Stomach (tissue), 4 donors: ENCODE measurements at regions not wholly inside any gene's neighbourhood (a gene's known extent, or its start where the extent isn't known, plus 50 kb on each side); places are given as distances from the start of the nearest gene placed in this dataset.

Source experiments
- EP300 ChIP-seq: sonication (generic); formaldehyde crosslinking; IDR thresholded peaks from one replicate; pipeline ENCODE4 v1.6.1; 2017; ENCODE audit warnings: antibody characterized with exemption
- POLR2A ChIP-seq, 4 donors: fragments of 450-650 bp; IDR thresholded peaks; one replicate each; pipeline ENCODE4 v1.6.1; 2016; ENCODE audit warnings: antibody characterized with exemption in 4 of 4, control low read depth in 2 of 4, mild to moderate bottlenecking in 1 of 4, moderate library complexity in 1 of 4
- POLR2AphosphoS5 ChIP-seq, 3 donors: sonication (generic); formaldehyde crosslinking; IDR thresholded peaks; one replicate each; pipeline ENCODE4 v1.6.1; 2016; ENCODE audit warnings: antibody characterized with exemption in 3 of 3
- TF ChIP-seq, protein P1 (sequence below), 7 experiments: fragments of 450-650 bp in 4 of 7; fragments of 200-600 bp in 3 of 7; sonication (generic) in 3 of 7; IDR thresholded peaks; one replicate each; pipeline ENCODE4 v1.5.1; 2016 to 2019; ENCODE audit warnings: antibody characterized with exemption in 7 of 7, control low read depth in 2 of 7, mild to moderate bottlenecking in 1 of 7

DNA sequence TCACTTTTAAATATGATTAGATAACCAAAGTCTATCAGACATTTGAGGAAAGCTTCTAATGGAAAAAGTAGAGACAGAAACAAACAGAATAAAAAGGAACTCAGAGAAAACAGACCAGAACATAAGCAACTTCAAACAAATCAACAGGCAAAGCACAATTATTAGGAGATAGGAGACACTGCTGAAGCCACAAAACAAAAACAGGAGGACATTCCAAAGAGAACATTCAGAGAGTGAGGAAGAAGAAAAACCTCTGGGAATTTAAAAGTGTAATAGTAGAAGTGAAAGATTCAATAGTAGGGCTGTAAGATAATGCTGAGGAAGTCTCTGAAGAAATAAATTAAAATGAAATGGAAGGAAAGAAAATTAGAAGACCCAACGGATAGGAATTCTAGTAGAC, 83.2 kb upstream of the TBCA start:
- TF ChIP-seq, protein P1, sequence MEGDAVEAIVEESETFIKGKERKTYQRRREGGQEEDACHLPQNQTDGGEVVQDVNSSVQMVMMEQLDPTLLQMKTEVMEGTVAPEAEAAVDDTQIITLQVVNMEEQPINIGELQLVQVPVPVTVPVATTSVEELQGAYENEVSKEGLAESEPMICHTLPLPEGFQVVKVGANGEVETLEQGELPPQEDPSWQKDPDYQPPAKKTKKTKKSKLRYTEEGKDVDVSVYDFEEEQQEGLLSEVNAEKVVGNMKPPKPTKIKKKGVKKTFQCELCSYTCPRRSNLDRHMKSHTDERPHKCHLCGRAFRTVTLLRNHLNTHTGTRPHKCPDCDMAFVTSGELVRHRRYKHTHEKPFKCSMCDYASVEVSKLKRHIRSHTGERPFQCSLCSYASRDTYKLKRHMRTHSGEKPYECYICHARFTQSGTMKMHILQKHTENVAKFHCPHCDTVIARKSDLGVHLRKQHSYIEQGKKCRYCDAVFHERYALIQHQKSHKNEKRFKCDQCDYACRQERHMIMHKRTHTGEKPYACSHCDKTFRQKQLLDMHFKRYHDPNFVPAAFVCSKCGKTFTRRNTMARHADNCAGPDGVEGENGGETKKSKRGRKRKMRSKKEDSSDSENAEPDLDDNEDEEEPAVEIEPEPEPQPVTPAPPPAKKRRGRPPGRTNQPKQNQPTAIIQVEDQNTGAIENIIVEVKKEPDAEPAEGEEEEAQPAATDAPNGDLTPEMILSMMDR (IDR thresholded peaks at IDR 0.05) = no peak
- no peak for TF ChIP-seq POLR2A (IDR thresholded peaks at IDR 0.05)
- TF ChIP-seq EP300 = no peak
- TF ChIP-seq POLR2AphosphoS5 (IDR thresholded peaks at IDR 0.05) = no peak
